SK-N-SH (cell line): ENCODE measurements at regions not wholly inside any gene's neighbourhood (a gene's known extent, or its start where the extent isn't known, plus 50 kb on each side); places are given as distances from the start of the nearest gene placed in this dataset.

Experiments used
- CTCF ChIA-PET: fragments of 300-600, 350-600 bp; formaldehyde crosslinking; extraction: SDS; loops from one replicate; lab custom pipeline; 2021; lab: Yijun Ruan, JAX
- POLR2A ChIA-PET: fragments of 350-600 bp; sonication (Branson Sonifier 250); formaldehyde crosslinking; extraction: SDS; loops from one replicate; lab custom pipeline; 2020; ENCODE audit warnings: antibody characterized with exemption, inconsistent platforms; lab: Yijun Ruan, JAX
- DNase-seq: peaks from one replicate; pipeline ENCODE4 v3.0.0; 2012
- H2AFZ ChIP-seq: fragments of 200-600 bp; sonication (generic); 2 replicates; pipeline ENCODE4 v1.8.1; 2016; ENCODE audit warnings: antibody characterized with exemption, mild to moderate bottlenecking, low read depth
- H3F3A ChIP-seq: fragments of 200-600 bp; sonication (generic); replicated peaks from 2 replicates; pipeline ENCODE3; 2016; ENCODE audit warnings: antibody characterized with exemption, mild to moderate bottlenecking; ENCODE audit not compliant: insufficient read depth
- H3K27ac ChIP-seq, 2 experiments: fragments of 200-500 bp in 1 of 2; fragments of 200-600 bp in 1 of 2; sonication (Bioruptor generic) in 1 of 2; sonication (generic), shearing (Covaris generic) in 1 of 2; 2 replicates each; pipeline versions ENCODE4 v1.5.1 to v1.6.1; 2014 to 2016; ENCODE audit warnings: low read depth in 2 of 2, inconsistent platforms in 1 of 2, low read length in 1 of 2, mild to moderate bottlenecking in 1 of 2, mixed read lengths in 1 of 2
- H3K27me3 ChIP-seq: fragments of 200-600 bp; sonication (generic), shearing (Covaris generic); 2 replicates; pipeline ENCODE4 v1.6.1; 2016; ENCODE audit warnings: mixed run types; ENCODE audit not compliant: insufficient read depth
- H3K36me3 ChIP-seq, 2 experiments: fragments of 200-500 bp in 1 of 2; fragments of 200-600 bp in 1 of 2; sonication (Bioruptor generic) in 1 of 2; sonication (generic) in 1 of 2; replicated peaks in 1 of 2; 2 replicates each; pipeline versions ENCODE3 to v1.5.1; 2014 to 2016; ENCODE audit warnings: low read length in 1 of 2, mild to moderate bottlenecking in 1 of 2; ENCODE audit not compliant: insufficient read depth in 2 of 2, control insufficient read depth in 1 of 2
- H3K4me1 ChIP-seq, 2 experiments: fragments of 200-500 bp in 1 of 2; fragments of 200-600 bp in 1 of 2; sonication (Bioruptor generic) in 1 of 2; sonication (generic), shearing (Covaris generic) in 1 of 2; 2 replicates each; pipeline versions ENCODE4 v1.5.1 to v1.6.1; 2014 to 2016; ENCODE audit warnings: low read depth in 1 of 2, low read length in 1 of 2, mixed run types in 1 of 2; ENCODE audit not compliant: insufficient read depth in 2 of 2, control insufficient read depth in 1 of 2
- H3K4me2 ChIP-seq: fragments of 200-600 bp; sonication (generic), shearing (Covaris generic); 2 replicates; pipeline ENCODE4 v1.6.1; 2017; ENCODE audit warnings: mixed run types
- H3K4me3 ChIP-seq, 2 experiments: fragments of 200-500 bp in 1 of 2; fragments of 200-600 bp in 1 of 2; sonication (Bioruptor generic) in 1 of 2; sonication (generic), shearing (Covaris generic) in 1 of 2; 2 replicates each; pipeline versions ENCODE4 v1.5.1 to v1.8.1; 2014 to 2016; ENCODE audit warnings: low read depth in 2 of 2, inconsistent platforms in 1 of 2, low read length in 1 of 2, mild to moderate bottlenecking in 1 of 2, mixed read lengths in 1 of 2, moderate library complexity in 1 of 2
- H3K79me2 ChIP-seq: fragments of 200-600 bp; sonication (generic); 2 replicates; pipeline ENCODE4 v1.8.1; 2017; ENCODE audit warnings: mild to moderate bottlenecking; ENCODE audit not compliant: insufficient read depth
- H3K9ac ChIP-seq: fragments of 200-600 bp; sonication (generic); 2 replicates; pipeline ENCODE4 v1.6.1; 2017; ENCODE audit warnings: mixed run types
- H3K9me2 ChIP-seq: fragments of 200-600 bp; sonication (generic); 2 replicates; pipeline ENCODE4 v1.6.1; 2017; ENCODE audit warnings: mixed run types
- H3K9me3 ChIP-seq: fragments of 200-600 bp; sonication (generic); 2 replicates; pipeline ENCODE4 v1.6.1; 2017; ENCODE audit warnings: mixed run types, mild to moderate bottlenecking, moderate library complexity
- H4K20me1 ChIP-seq: fragments of 200-600 bp; sonication (generic); 2 replicates; pipeline ENCODE4 v1.6.1; 2017; ENCODE audit warnings: mild to moderate bottlenecking, mixed run types; ENCODE audit not compliant: insufficient read depth
- ELF1 ChIP-seq: IDR thresholded peaks from 2 replicates; pipeline ENCODE4 v1.4.0; 2012
- EZH2phosphoT487 ChIP-seq: fragments of 200-600 bp; sonication (generic); IDR thresholded peaks from 2 replicates; pipeline ENCODE4 v1.6.1; 2017; ENCODE audit warnings: low read depth, mixed run types, mild to moderate bottlenecking, antibody characterized with exemption, moderate library complexity, borderline replicate concordance
- FOSL2 ChIP-seq: IDR thresholded peaks from 2 replicates; pipeline ENCODE4 v1.4.0; 2012; ENCODE audit warnings: low read depth, mild to moderate bottlenecking, moderate library complexity, borderline replicate concordance
- GABPA ChIP-seq: IDR thresholded peaks from 2 replicates; pipeline ENCODE4 v1.4.0; 2012; ENCODE audit warnings: low read depth, mild to moderate bottlenecking
- JUND ChIP-seq: IDR thresholded peaks from 2 replicates; pipeline ENCODE4 v1.4.0; 2012
- MAX ChIP-seq: IDR thresholded peaks from 2 replicates; pipeline ENCODE4 v1.4.0; 2012; ENCODE audit warnings: low read depth
- MEF2A ChIP-seq: IDR thresholded peaks from 2 replicates; pipeline ENCODE4 v1.4.0; 2012; ENCODE audit warnings: low read depth, borderline replicate concordance
- MXI1 ChIP-seq: IDR thresholded peaks from 2 replicates; pipeline ENCODE4 v1.6.1; 2012; ENCODE audit warnings: mild to moderate bottlenecking, low read depth, low read length, improper control_type of control experiment
- NFIC ChIP-seq: IDR thresholded peaks from 2 replicates; pipeline ENCODE4 v1.4.0; 2012; ENCODE audit warnings: borderline replicate concordance
- RAD21 ChIP-seq: IDR thresholded peaks from 2 replicates; pipeline ENCODE4 v1.6.1; 2012; ENCODE audit warnings: mild to moderate bottlenecking, low read length
- TEAD4 ChIP-seq: IDR thresholded peaks from 2 replicates; pipeline ENCODE4 v1.4.0; 2012; ENCODE audit warnings: mild to moderate bottlenecking, borderline replicate concordance; ENCODE audit not compliant: insufficient read depth
- YY1 ChIP-seq: IDR thresholded peaks from 2 replicates; pipeline ENCODE4 v1.4.0; 2012; ENCODE audit warnings: low read depth, mild to moderate bottlenecking
- WGBS: methylation state at CpG from one replicate; pipeline ENCODE4 v1.1.6; 2017; ENCODE audit warnings: low lambda C conversion rate; 5-methylcytosine and 5-hydroxymethylcytosine counted together
- TF ChIP-seq, protein P1 (sequence below): fragments of 200-600 bp; sonication (generic); IDR thresholded peaks from 2 replicates; pipeline ENCODE4 v1.6.1; 2017; ENCODE audit warnings: antibody characterized with exemption, mild to moderate bottlenecking, moderate library complexity
- TF ChIP-seq, protein P2 (sequence below): IDR thresholded peaks from 2 replicates; pipeline ENCODE4 v1.4.0; 2012; ENCODE audit warnings: low read depth, borderline replicate concordance
- TF ChIP-seq, protein P3 (sequence below): fragments of 150-350 bp; IDR thresholded peaks from 2 replicates; pipeline ENCODE4 v1.6.1; 2016; ENCODE audit warnings: mild to moderate bottlenecking, low read depth, low read length

DNA sequence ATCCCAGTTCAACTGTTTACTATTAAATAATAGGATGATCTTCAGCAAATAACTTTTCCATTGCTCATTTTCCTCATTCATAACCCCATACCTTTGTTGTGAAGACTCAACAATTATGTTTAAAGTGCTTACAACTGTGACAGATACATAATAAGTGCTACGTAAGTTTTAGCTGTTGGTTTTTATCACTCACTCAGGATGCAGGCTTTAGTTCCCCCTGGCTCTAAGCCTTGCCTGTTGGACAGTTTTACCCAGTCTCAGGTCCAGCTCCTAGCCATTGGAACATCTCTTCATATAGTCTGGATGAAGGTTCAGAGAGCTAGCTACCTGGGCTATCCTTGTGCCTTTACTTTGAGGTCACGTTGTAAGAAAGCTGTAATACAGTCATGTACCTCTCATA, 353.2 kb downstream of the CRPPA start:
- Histone ChIP-seq H4K20me1 (no peaks in the 10 kb centered on the region), H3K4me2 (no peak overlapping the region), H3K27me3 (peaks cover 17% of the 10 kb centered on the region; the same call in 1 of the 2 replicates), H3K79me2 (no peaks in the 10 kb centered on the region), H3K9me3 (no peaks in the 10 kb centered on the region), H3F3A (peaks cover 4% of the 10 kb centered on the region), H2AFZ (no peak overlapping the region), H3K4me1 (peaks cover 0 to 10% of the 10 kb centered on the region in 2 experiments; a peak in 2 of 4 replicates), H3K36me3 (no peaks in the 10 kb centered on the region), H3K4me3 (no peak overlapping the region), H3K9ac (no peak overlapping the region), H3K27ac (no peak overlapping the region), H3K9me2 (no peaks in the 10 kb centered on the region)
- WGBS: 22% methylated on average over 2 of the region's 2 CpGs
- TF ChIP-seq, protein P1, sequence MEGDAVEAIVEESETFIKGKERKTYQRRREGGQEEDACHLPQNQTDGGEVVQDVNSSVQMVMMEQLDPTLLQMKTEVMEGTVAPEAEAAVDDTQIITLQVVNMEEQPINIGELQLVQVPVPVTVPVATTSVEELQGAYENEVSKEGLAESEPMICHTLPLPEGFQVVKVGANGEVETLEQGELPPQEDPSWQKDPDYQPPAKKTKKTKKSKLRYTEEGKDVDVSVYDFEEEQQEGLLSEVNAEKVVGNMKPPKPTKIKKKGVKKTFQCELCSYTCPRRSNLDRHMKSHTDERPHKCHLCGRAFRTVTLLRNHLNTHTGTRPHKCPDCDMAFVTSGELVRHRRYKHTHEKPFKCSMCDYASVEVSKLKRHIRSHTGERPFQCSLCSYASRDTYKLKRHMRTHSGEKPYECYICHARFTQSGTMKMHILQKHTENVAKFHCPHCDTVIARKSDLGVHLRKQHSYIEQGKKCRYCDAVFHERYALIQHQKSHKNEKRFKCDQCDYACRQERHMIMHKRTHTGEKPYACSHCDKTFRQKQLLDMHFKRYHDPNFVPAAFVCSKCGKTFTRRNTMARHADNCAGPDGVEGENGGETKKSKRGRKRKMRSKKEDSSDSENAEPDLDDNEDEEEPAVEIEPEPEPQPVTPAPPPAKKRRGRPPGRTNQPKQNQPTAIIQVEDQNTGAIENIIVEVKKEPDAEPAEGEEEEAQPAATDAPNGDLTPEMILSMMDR: no peak
- no peak for TF ChIP-seq MXI1
- no peak for TF ChIP-seq MEF2A
- no peak for TF ChIP-seq JUND
- TF ChIP-seq, protein P2, sequence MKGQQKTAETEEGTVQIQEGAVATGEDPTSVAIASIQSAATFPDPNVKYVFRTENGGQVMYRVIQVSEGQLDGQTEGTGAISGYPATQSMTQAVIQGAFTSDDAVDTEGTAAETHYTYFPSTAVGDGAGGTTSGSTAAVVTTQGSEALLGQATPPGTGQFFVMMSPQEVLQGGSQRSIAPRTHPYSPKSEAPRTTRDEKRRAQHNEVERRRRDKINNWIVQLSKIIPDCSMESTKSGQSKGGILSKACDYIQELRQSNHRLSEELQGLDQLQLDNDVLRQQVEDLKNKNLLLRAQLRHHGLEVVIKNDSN: no peak
- TF ChIP-seq RAD21: no peak
- CTCF ChIA-PET: interaction anchor here (2.1 to 2.6 kb wide), 2 partner anchors 10 to 497 kb away, joined by 6 to 10 read pairs; no protein-coding TSS in a partner anchor
- POLR2A ChIA-PET: no interaction called here
- no peak for DNase-seq

DNA sequence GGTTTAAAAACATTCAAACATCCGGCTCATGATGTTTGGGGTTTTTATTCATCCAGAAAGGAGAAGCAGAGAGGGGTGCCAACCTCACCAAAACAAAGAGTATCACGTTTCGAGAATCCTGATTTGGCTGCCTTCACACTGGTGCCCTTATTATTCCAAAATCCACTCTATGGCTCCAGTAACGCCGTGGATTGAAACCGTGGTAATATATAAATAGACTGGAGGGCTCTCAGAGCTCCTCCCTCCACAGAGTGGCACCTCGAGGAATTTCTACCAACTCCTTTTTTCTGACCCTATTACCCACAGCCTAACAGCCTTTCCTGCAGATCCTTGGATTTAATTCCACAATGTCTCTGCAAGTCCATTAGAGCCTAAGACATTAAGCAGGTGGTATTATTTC, 353.6 kb downstream of the CRPPA start:
- ChIA-PET POLR2A (no interaction called here), CTCF (interaction anchor here (0.8 to 2.6 kb wide), 5 partner anchors 10 to 497 kb away, joined by 3 to 10 read pairs (median 4); no protein-coding TSS in a partner anchor)
- Histone ChIP-seq H3K4me2 (no peak overlapping the region), H3K9ac (no peak overlapping the region), H3K27me3 (peaks cover 17% of the 10 kb centered on the region; the same call in 1 of the 2 replicates), H3K4me3 (no peak overlapping the region), H4K20me1 (no peaks in the 10 kb centered on the region), H3K4me1 (peaks cover 0 to 10% of the 10 kb centered on the region in 2 experiments; a peak in 2 of 4 replicates), H3K36me3 (no peaks in the 10 kb centered on the region), H3K9me2 (no peaks in the 10 kb centered on the region), H3K27ac (no peak overlapping the region), H3K79me2 (no peaks in the 10 kb centered on the region), H3K9me3 (no peaks in the 10 kb centered on the region), H3F3A (peaks cover 4% of the 10 kb centered on the region), H2AFZ (no peak overlapping the region)
- DNase-seq: no peak
- WGBS: 3% methylated on average over 7 of the region's 7 CpGs
- TF ChIP-seq GABPA (no peak), TEAD4 (no peak), MXI1 (no peak), FOSL2 (no peak), ELF1 (no peak), NFIC (no peak), EZH2phosphoT487 (no peak), MAX (no peak), YY1 (no peak)
- TF ChIP-seq, protein P3, sequence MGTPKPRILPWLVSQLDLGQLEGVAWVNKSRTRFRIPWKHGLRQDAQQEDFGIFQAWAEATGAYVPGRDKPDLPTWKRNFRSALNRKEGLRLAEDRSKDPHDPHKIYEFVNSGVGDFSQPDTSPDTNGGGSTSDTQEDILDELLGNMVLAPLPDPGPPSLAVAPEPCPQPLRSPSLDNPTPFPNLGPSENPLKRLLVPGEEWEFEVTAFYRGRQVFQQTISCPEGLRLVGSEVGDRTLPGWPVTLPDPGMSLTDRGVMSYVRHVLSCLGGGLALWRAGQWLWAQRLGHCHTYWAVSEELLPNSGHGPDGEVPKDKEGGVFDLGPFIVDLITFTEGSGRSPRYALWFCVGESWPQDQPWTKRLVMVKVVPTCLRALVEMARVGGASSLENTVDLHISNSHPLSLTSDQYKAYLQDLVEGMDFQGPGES: no peak
